Trophoblast cell (in vitro differentiated cells and primary cell): ENCODE measurements at regions not wholly inside any gene's neighbourhood (a gene's known extent, or its start where the extent isn't known, plus 50 kb on each side); places are given as distances from the start of the nearest gene placed in this dataset.

Source experiments
- DNase-seq, 2 donors: peaks; one replicate each; pipeline ENCODE4 v3.0.0-alpha.2; 2016
- H2AFZ ChIP-seq: 2 replicates; pipeline ENCODE4 v1.6.1; 2013; ENCODE audit warnings: low read length, moderate library complexity, mild to moderate bottlenecking; ENCODE audit not compliant: insufficient read depth, poor library complexity
- H2AK5ac ChIP-seq: 2 replicates; pipeline ENCODE4 v1.6.1; 2013; ENCODE audit warnings: mild to moderate bottlenecking, low read length
- H2BK120ac ChIP-seq: 2 replicates; pipeline ENCODE4 v1.6.1; 2013; ENCODE audit warnings: low read length, mild to moderate bottlenecking, moderate library complexity; ENCODE audit not compliant: insufficient read depth, poor library complexity
- H2BK12ac ChIP-seq: 2 replicates; pipeline ENCODE4 v1.6.1; 2013; ENCODE audit warnings: mild to moderate bottlenecking, low read length, moderate library complexity
- H2BK5ac ChIP-seq: 2 replicates; pipeline ENCODE4 v1.6.1; 2013; ENCODE audit warnings: low read length, low read depth, moderate library complexity, mild to moderate bottlenecking; ENCODE audit not compliant: poor library complexity
- H3K14ac ChIP-seq: 2 replicates; pipeline ENCODE4 v1.6.1; 2013; ENCODE audit warnings: mild to moderate bottlenecking, low read length
- H3K18ac ChIP-seq: 2 replicates; pipeline ENCODE4 v1.6.1; 2013; ENCODE audit warnings: mild to moderate bottlenecking, low read length
- H3K23ac ChIP-seq: 2 replicates; pipeline ENCODE4 v1.6.1; 2013; ENCODE audit warnings: low read length
- H3K27ac ChIP-seq: 2 replicates; pipeline ENCODE4 v1.5.1; 2013; ENCODE audit warnings: low read depth, mild to moderate bottlenecking, inconsistent platforms, low read length, moderate library complexity
- H3K27me3 ChIP-seq: 2 replicates; pipeline ENCODE4 v1.6.1; 2013; ENCODE audit warnings: inconsistent platforms, mild to moderate bottlenecking, low read length, moderate library complexity; ENCODE audit not compliant: insufficient read depth
- H3K36me3 ChIP-seq, 2 experiments: 1 replicate in 1 of 2; 2 replicates in 1 of 2; pipeline ENCODE4 v1.6.1; 2013; ENCODE audit warnings: low read length in 2 of 2, mild to moderate bottlenecking in 2 of 2, moderate library complexity in 1 of 2; ENCODE audit not compliant: insufficient read depth in 2 of 2, control insufficient read depth in 1 of 2
- H3K4ac ChIP-seq: 2 replicates; pipeline ENCODE4 v1.6.1; 2013; ENCODE audit warnings: low read depth, mild to moderate bottlenecking, low read length, moderate library complexity
- H3K4me1 ChIP-seq, 2 experiments: 1 replicate in 1 of 2; 2 replicates in 1 of 2; pipeline ENCODE4 v1.6.1; 2013; ENCODE audit warnings: low read length in 2 of 2, mild to moderate bottlenecking in 2 of 2, moderate library complexity in 1 of 2; ENCODE audit not compliant: insufficient read depth in 2 of 2, control insufficient read depth in 1 of 2
- H3K4me2 ChIP-seq: 2 replicates; pipeline ENCODE4 v1.6.1; 2013; ENCODE audit warnings: inconsistent platforms, mild to moderate bottlenecking, low read length, moderate library complexity
- H3K4me3 ChIP-seq: 2 replicates; pipeline ENCODE4 v1.5.1; 2013; ENCODE audit warnings: mild to moderate bottlenecking, low read depth, low read length, inconsistent platforms
- H3K79me1 ChIP-seq: one replicate; pipeline ENCODE4 v1.6.1; 2013; ENCODE audit warnings: low read length
- H3K79me2 ChIP-seq: 2 replicates; pipeline ENCODE4 v1.6.1; 2013; ENCODE audit warnings: low read length, mild to moderate bottlenecking; ENCODE audit not compliant: control insufficient read depth, insufficient read depth, poor library complexity
- H3K9ac ChIP-seq: 2 replicates; pipeline ENCODE4 v1.6.1; 2013; ENCODE audit warnings: mild to moderate bottlenecking, low read length
- H3K9me3 ChIP-seq: 2 replicates; pipeline ENCODE4 v1.6.1; 2013; ENCODE audit warnings: low read depth, mild to moderate bottlenecking, control low read depth, inconsistent platforms, low read length; ENCODE audit not compliant: insufficient read depth
- H4K12ac ChIP-seq: 2 replicates; pipeline ENCODE4 v1.6.1; 2013; ENCODE audit warnings: low read depth, mild to moderate bottlenecking, low read length, moderate library complexity
- H4K8ac ChIP-seq: 2 replicates; pipeline ENCODE4 v1.6.1; 2013; ENCODE audit warnings: low read depth, mild to moderate bottlenecking, low read length, moderate library complexity
- H4K91ac ChIP-seq: one replicate; pipeline ENCODE4 v1.6.1; 2013; ENCODE audit warnings: low read depth, mild to moderate bottlenecking, low read length, moderate library complexity
- WGBS: extraction: QIAGEN DNeasy Blood & Tissue Kit; methylation state at CpG from one replicate; pipeline ENCODE4 v1.1.7; 2013; ENCODE audit warnings: missing lambda C conversion rate; ENCODE audit not compliant: insufficient read length, insufficient coverage; ENCODE audit errors: extremely low coverage; 5-methylcytosine and 5-hydroxymethylcytosine counted together

- Histone ChIP-seq H3K23ac (no peak overlapping the region), H3K27me3 (peaks cover 10% of the 10 kb centered on the region), H2AK5ac (no peak overlapping the region), H4K8ac (no peak overlapping the region), H2BK120ac (no peak overlapping the region), H3K79me2 (no peaks in the 10 kb centered on the region), H2AFZ (no peak overlapping the region), H3K18ac (no peak overlapping the region), H3K4me2 (no peak overlapping the region), H3K9ac (no peak overlapping the region), H2BK12ac (no peak overlapping the region), H3K79me1 (no peaks in the 10 kb centered on the region), H3K4me3 (no peak overlapping the region), H3K27ac (no peak overlapping the region), H4K91ac (no peak overlapping the region), H3K14ac (no peak overlapping the region), H4K12ac (no peak overlapping the region), H3K9me3 (peaks cover 9% of the 10 kb centered on the region), H2BK5ac (no peak overlapping the region), H3K36me3 (no peaks in the 10 kb centered on the region), H3K4ac (no peak overlapping the region), H3K4me1 (no peaks in the 10 kb centered on the region)
- WGBS, result no CpG with 5 or more reads among the region's 23 CpGs
- DNase-seq, result no peak
These were observed 59.9 kb upstream of the BHLHE23 start for GRCh38 chr20:63066506-63067265.

- no peak for DNase-seq
- H3K79me1 ChIP-seq, result no peaks in the 10 kb centered on the region
- no peaks in the 10 kb centered on the region for H3K4me1 ChIP-seq
- H3K79me2 ChIP-seq, result no peaks in the 10 kb centered on the region
- H4K91ac ChIP-seq, result no peak overlapping the region
- no peak overlapping the region for H2BK120ac ChIP-seq
- H3K27me3 ChIP-seq, result peaks cover 3% of the 10 kb centered on the region
- WGBS, result no CpG with 5 or more reads among the region's 16 CpGs
- H2BK5ac ChIP-seq, result no peak overlapping the region
- no peak overlapping the region for H3K4ac ChIP-seq
- H3K27ac ChIP-seq, result no peak overlapping the region
- no peak overlapping the region for H2BK12ac ChIP-seq
- no peak overlapping the region for H3K14ac ChIP-seq
- no peak overlapping the region for H2AK5ac ChIP-seq
- no peak overlapping the region for H3K23ac ChIP-seq
- H4K8ac ChIP-seq, result no peak overlapping the region
- H3K9me3 ChIP-seq, result peaks cover 15% of the 10 kb centered on the region
- H2AFZ ChIP-seq, result no peak overlapping the region
- no peaks in the 10 kb centered on the region for H3K36me3 ChIP-seq
- no peak overlapping the region for H4K12ac ChIP-seq
- H3K18ac ChIP-seq, result no peak overlapping the region
- H3K9ac ChIP-seq, result no peak overlapping the region
- H3K4me3 ChIP-seq, result no peak overlapping the region
- no peak overlapping the region for H3K4me2 ChIP-seq
These were observed 59.1 kb upstream of the BHLHE23 start for GRCh38 chr20:63065911-63066310.

GRCh38 chr20:63064745-63065711, 58.3 kb upstream of the BHLHE23 start:
- Histone ChIP-seq H3K9me3 (peaks cover 12% of the 10 kb centered on the region), H3K79me1 (no peaks in the 10 kb centered on the region), H3K4me2 (no peak overlapping the region), H3K36me3 (no peaks in the 10 kb centered on the region), H4K12ac (no peak overlapping the region), H3K4me3 (no peak overlapping the region), H3K27me3 (no peaks in the 10 kb centered on the region), H3K23ac (no peak overlapping the region), H3K14ac (no peak overlapping the region), H4K91ac (no peak overlapping the region), H4K8ac (no peak overlapping the region), H2AFZ (no peak overlapping the region), H2BK5ac (no peak overlapping the region), H3K4ac (no peak overlapping the region), H3K4me1 (no peaks in the 10 kb centered on the region), H2BK120ac (no peak overlapping the region), H3K27ac (no peak overlapping the region), H2BK12ac (no peak overlapping the region), H3K79me2 (no peaks in the 10 kb centered on the region), H2AK5ac (no peak overlapping the region), H3K18ac (no peak overlapping the region), H3K9ac (no peak overlapping the region)
- WGBS, result no CpG with 5 or more reads among the region's 42 CpGs
- peak; percentile 17 to 68 for DNase-seq

GRCh38 chr20:63064310-63064709, 57.5 kb upstream of the BHLHE23 start:
- H3K4ac ChIP-seq, result no peak overlapping the region
- no peaks in the 10 kb centered on the region for H3K79me1 ChIP-seq
- no peak overlapping the region for H2AFZ ChIP-seq
- no peaks in the 10 kb centered on the region for H3K79me2 ChIP-seq
- no peak overlapping the region for H2BK120ac ChIP-seq
- WGBS, result no CpG with 5 or more reads among the region's 18 CpGs
- no peak overlapping the region for H3K9ac ChIP-seq
- H2BK5ac ChIP-seq, result no peak overlapping the region
- H4K12ac ChIP-seq, result no peak overlapping the region
- no peaks in the 10 kb centered on the region for H3K4me1 ChIP-seq
- no peak for DNase-seq
- no peak overlapping the region for H2BK12ac ChIP-seq
- H3K14ac ChIP-seq, result no peak overlapping the region
- no peak overlapping the region for H3K4me2 ChIP-seq
- H4K8ac ChIP-seq, result no peak overlapping the region
- H4K91ac ChIP-seq, result no peak overlapping the region
- H3K27me3 ChIP-seq, result no peaks in the 10 kb centered on the region
- no peak overlapping the region for H2AK5ac ChIP-seq
- no peaks in the 10 kb centered on the region for H3K36me3 ChIP-seq
- H3K18ac ChIP-seq, result no peak overlapping the region
- no peak overlapping the region for H3K27ac ChIP-seq
- no peak overlapping the region for H3K4me3 ChIP-seq
- peaks cover 12% of the 10 kb centered on the region for H3K9me3 ChIP-seq
- H3K23ac ChIP-seq, result no peak overlapping the region
